Right cardiac atrium (tissue), 5 donors: ENCODE measurements at regions not wholly inside any gene's neighbourhood (a gene's known extent, or its start where the extent isn't known, plus 50 kb on each side); places are given as distances from the start of the nearest gene placed in this dataset.
"Not testable (repeated sequence)": the region's sequence is repeated elsewhere in the genome, so short reads cannot be mapped to it uniquely, and the experiment has no call there.

Experiments used
- ATAC-seq, 2 donors: fragments of 200-7000 bp; cut with Tn5 transposase; one replicate each; pipeline versions ENCODE4 v1.8.0 to v1.9.1; 2020; ENCODE audit warnings: moderate library complexity in 2 of 2, mild to moderate bottlenecking in 1 of 2
- DNase-seq, 3 donors: peaks; one replicate each; pipeline ENCODE4 v3.0.0-alpha.2; 2020
- H3K27ac ChIP-seq: one replicate; pipeline ENCODE4 v1.5.1; 2013; ENCODE audit warnings: mild to moderate bottlenecking, low read length, control low read depth, moderate library complexity
- H3K27me3 ChIP-seq: one replicate; pipeline ENCODE4 v1.6.1; 2013; ENCODE audit not compliant: control insufficient read depth, insufficient read depth
- H3K4me1 ChIP-seq: one replicate; pipeline ENCODE4 v1.6.1; 2013; ENCODE audit warnings: low read length; ENCODE audit not compliant: control insufficient read depth, insufficient read depth
- H3K4me3 ChIP-seq: one replicate; pipeline ENCODE4 v1.5.1; 2013; ENCODE audit warnings: low read length, control low read depth
- H3K9me3 ChIP-seq: one replicate; pipeline ENCODE4 v1.6.1; 2013; ENCODE audit warnings: low read length; ENCODE audit not compliant: control insufficient read depth
- WGBS: extraction: QIAGEN DNeasy Blood & Tissue Kit; methylation state at CpG from one replicate; pipeline ENCODE4 v1.1.7; 2013; 5-methylcytosine and 5-hydroxymethylcytosine counted together
- intact Hi-C, 4 donors: fragments of 100-400 bp; cut with DNase I; formaldehyde crosslinking; loops; one replicate each; pipeline versions ENCODE4 v1.11.0 to v1.14.0; 2022 to 2023
- donor health status: healthy with polysubstance abuse.
- donor health status: DM: no; HTN: yes; CAD: no.
- donor health status: DM: no; HTN: no; CAD: no.
- donor health status: DM: no; HTN: yes; CAD: no; lungs with severe emphysema.
- donor health status: DM: yes; HTN: yes; CAD: no.

GRCh38 chr10:56104923-56105322, 256.1 kb downstream of the ZWINT start:
- no peak overlapping the region for H3K27ac ChIP-seq
- intact Hi-C loops = no loop called here
- H3K27me3 ChIP-seq = no peaks in the 10 kb centered on the region
- ATAC-seq (no peak), DNase-seq (no peak)
- no peaks in the 10 kb centered on the region for H3K4me1 ChIP-seq
- H3K4me3 ChIP-seq = no peak overlapping the region
- no peaks in the 10 kb centered on the region for H3K9me3 ChIP-seq
- WGBS = 68% methylated on average over 4 of the region's 4 CpGs

GRCh38 chr10:56104487-56104886, 256.6 kb downstream of the ZWINT start:
- H3K27ac ChIP-seq = no peak overlapping the region
- no peak overlapping the region for H3K4me3 ChIP-seq
- no peaks in the 10 kb centered on the region for H3K4me1 ChIP-seq
- no peak for ATAC-seq
- no peaks in the 10 kb centered on the region for H3K9me3 ChIP-seq
- WGBS = 71% methylated on average over 3 of the region's 3 CpGs
- intact Hi-C loops = no loop called here
- no peak for DNase-seq
- no peaks in the 10 kb centered on the region for H3K27me3 ChIP-seq

GRCh38 chr10:56096226-56096517, 264.9 kb downstream of the ZWINT start:
- 85% methylated on average over 2 of the region's 2 CpGs for WGBS
- DNase-seq (no peak), ATAC-seq (no peak)
- no peaks in the 10 kb centered on the region for H3K27me3 ChIP-seq
- no peaks in the 10 kb centered on the region for H3K4me1 ChIP-seq
- H3K4me3 ChIP-seq = no peak overlapping the region
- H3K27ac ChIP-seq = no peak overlapping the region
- intact Hi-C loops = no loop called here
- H3K9me3 ChIP-seq = no peaks in the 10 kb centered on the region

GRCh38 chr10:56095506-56096225, 265.4 kb downstream of the ZWINT start:
- 54% methylated on average over 16 of the region's 16 CpGs for WGBS
- no peaks in the 10 kb centered on the region for H3K27me3 ChIP-seq
- H3K4me3 ChIP-seq = no peak overlapping the region
- H3K4me1 ChIP-seq = no peaks in the 10 kb centered on the region
- no peak for ATAC-seq
- no peak for DNase-seq
- intact Hi-C loops = no loop called here
- no peak overlapping the region for H3K27ac ChIP-seq
- H3K9me3 ChIP-seq = no peaks in the 10 kb centered on the region

GRCh38 chr10:56093645-56094044, 267.4 kb downstream of the ZWINT start:
- DNase-seq, H3K4me3 ChIP-seq, ATAC-seq, H3K27ac ChIP-seq, H3K4me1 ChIP-seq, H3K27me3 ChIP-seq, intact Hi-C loops, H3K9me3 ChIP-seq: not testable (repeated sequence)

GRCh38 chr10:56091872-56092271, 269.2 kb downstream of the ZWINT start:
- Histone ChIP-seq H3K27me3 (no peaks in the 10 kb centered on the region), H3K4me3 (no peak overlapping the region), H3K27ac (no peak overlapping the region), H3K9me3 (no peaks in the 10 kb centered on the region), H3K4me1 (no peaks in the 10 kb centered on the region)
- intact Hi-C loops = no loop called here
- ATAC-seq = no peak
- DNase-seq = no peak

GRCh38 chr10:56090914-56091540, 270.0 kb downstream of the ZWINT start:
- no peak overlapping the region for H3K27ac ChIP-seq
- no peaks in the 10 kb centered on the region for H3K4me1 ChIP-seq
- intact Hi-C loops = no loop called here
- H3K9me3 ChIP-seq = no peaks in the 10 kb centered on the region
- DNase-seq (no peak), ATAC-seq (no peak)
- no peak overlapping the region for H3K4me3 ChIP-seq
- no peaks in the 10 kb centered on the region for H3K27me3 ChIP-seq
- WGBS = 63% methylated on average over 3 of the region's 3 CpGs

GRCh38 chr10:56085406-56086122, 275.5 kb downstream of the ZWINT start:
- intact Hi-C loops = no loop called here
- no peak overlapping the region for H3K27ac ChIP-seq
- H3K4me1 ChIP-seq = no peaks in the 10 kb centered on the region
- no peak for ATAC-seq
- H3K27me3 ChIP-seq = no peaks in the 10 kb centered on the region
- 69% methylated on average over 1 of the region's 1 CpG for WGBS
- DNase-seq = no peak
- no peak overlapping the region for H3K4me3 ChIP-seq
- H3K9me3 ChIP-seq = no peaks in the 10 kb centered on the region

GRCh38 chr10:56082169-56082568, 278.9 kb downstream of the ZWINT start:
- intact Hi-C loops = no loop called here
- no peak overlapping the region for H3K4me3 ChIP-seq
- H3K27me3 ChIP-seq = no peaks in the 10 kb centered on the region
- H3K27ac ChIP-seq = no peak overlapping the region
- WGBS = 79% methylated on average over 3 of the region's 3 CpGs
- no peaks in the 10 kb centered on the region for H3K4me1 ChIP-seq
- DNase-seq (no peak), ATAC-seq (no peak)
- H3K9me3 ChIP-seq = no peaks in the 10 kb centered on the region

GRCh38 chr10:56068473-56069263, 292.4 kb downstream of the ZWINT start:
- ATAC-seq = no peak
- WGBS = 80% methylated on average over 12 of the region's 12 CpGs
- intact Hi-C loops = no loop called here

GRCh38 chr10:56068040-56068439, 293.0 kb downstream of the ZWINT start:
- no peak for DNase-seq
- Histone ChIP-seq H3K4me1 (no peaks in the 10 kb centered on the region), H3K27me3 (no peaks in the 10 kb centered on the region), H3K4me3 (no peak overlapping the region), H3K9me3 (no peaks in the 10 kb centered on the region), H3K27ac (no peak overlapping the region)
- 73% methylated on average over 2 of the region's 2 CpGs for WGBS
- intact Hi-C loops = no loop called here
- ATAC-seq = no peak

More at GRCh38 chr10:56068473-56069263, 292.4 kb downstream of the ZWINT start:
- DNase-seq = peak in 1 of 3 donors; percentile 28
- no peaks in the 10 kb centered on the region for H3K27me3 ChIP-seq
- no peak overlapping the region for H3K27ac ChIP-seq
- no peak overlapping the region for H3K4me3 ChIP-seq
- H3K4me1 ChIP-seq = no peaks in the 10 kb centered on the region
- H3K9me3 ChIP-seq = no peaks in the 10 kb centered on the region
